ENCODE measurements at regions not wholly inside any gene's neighbourhood (a gene's known extent, or its start where the extent isn't known, plus 50 kb on each side); places are given as distances from the start of the nearest gene placed in this dataset.

- TF ChIP-seq CTCF (IDR thresholded peaks at IDR 0.05 in 8 of 11, conservative IDR thresholded peaks at IDR 0.05 in 3 of 11) (no peak), POLR2A (IDR thresholded peaks at IDR 0.05) (no peak), POLR2AphosphoS5 (IDR thresholded peaks at IDR 0.05) (no peak)
Measured at GRCh38 chr2:15834381-15835031, 105.8 kb upstream of the MYCN start.

Data from spleen (tissue), 7 donors.